ENCODE measurements at regions not wholly inside any gene's neighbourhood (a gene's known extent, or its start where the extent isn't known, plus 50 kb on each side); places are given as distances from the start of the nearest gene placed in this dataset.

- Histone ChIP-seq H3K4me1 (ENCODE audit: insufficient read depth, low read length) (no peaks in the 10 kb centered on the region), H3K79me2 (ENCODE audit: low read length) (no peaks in the 10 kb centered on the region), H3K9me3 (ENCODE audit: low read length) (no peaks in the 10 kb centered on the region), H3F3A (ENCODE audit: low read length, unreplicated experiment) (no peaks in the 10 kb centered on the region), H3K36me3 (ENCODE audit: low read depth, low read length) (no peaks in the 10 kb centered on the region), H3K4me3 (ENCODE audit: low read length) (no peak overlapping the region), H2AFZ (ENCODE audit: low read length) (no peak overlapping the region), H3K9me2 (replicated peaks; ENCODE audit: low read length) (no peaks in the 10 kb centered on the region), H3K9ac (ENCODE audit: low read length) (no peak overlapping the region), H3K27ac (ENCODE audit: low read length) (no peak overlapping the region), H4K20me1 (ENCODE audit: low read length) (no peaks in the 10 kb centered on the region), H3K4me2 (ENCODE audit: low read length) (no peak overlapping the region), H3K27me3 (ENCODE audit: low read length) (no peaks in the 10 kb centered on the region)
- TF ChIP-seq EZH2phosphoT487 (IDR thresholded peaks at IDR 0.05; ENCODE audit: borderline replicate concordance, low read length), result no peak
- CTCF ChIA-PET, result no interaction called here
- no peak for ATAC-seq
- no TSS peak for BruUV-seq (replicated peaks)
- POLR2A ChIA-PET (ENCODE audit: unreplicated experiment), result no interaction called here
- DNase-seq, result no peak
- intact Hi-C loops (cut with micrococcal nuclease), result no loop called here
These were observed 500.4 kb downstream of the ZBBX start for GRCh38 chr3:166879661-166880060.

- no peaks in the 10 kb centered on the region for H3F3A ChIP-seq (ENCODE audit: low read length, unreplicated experiment)
- no peak overlapping the region for H3K9ac ChIP-seq (ENCODE audit: low read length)
- no peak overlapping the region for H3K4me3 ChIP-seq (ENCODE audit: low read length)
- CTCF ChIA-PET, result no interaction called here
- no peak overlapping the region for H3K27ac ChIP-seq (ENCODE audit: low read length)
- H3K4me2 ChIP-seq (ENCODE audit: low read length), result no peak overlapping the region
- no peaks in the 10 kb centered on the region for H4K20me1 ChIP-seq (ENCODE audit: low read length)
- no TSS peak for BruUV-seq (replicated peaks)
- no peak for DNase-seq
- no peaks in the 10 kb centered on the region for H3K4me1 ChIP-seq (ENCODE audit: insufficient read depth, low read length)
- intact Hi-C loops (cut with micrococcal nuclease), result no loop called here
- no peaks in the 10 kb centered on the region for H3K36me3 ChIP-seq (ENCODE audit: low read depth, low read length)
- POLR2A ChIA-PET (ENCODE audit: unreplicated experiment), result no interaction called here
- H3K79me2 ChIP-seq (ENCODE audit: low read length), result no peaks in the 10 kb centered on the region
- no peaks in the 10 kb centered on the region for H3K9me3 ChIP-seq (ENCODE audit: low read length)
- no peak for TF ChIP-seq CTCF (conservative IDR thresholded peaks at IDR 0.05; ENCODE audit: low read depth, low read length)
- TF ChIP-seq EZH2 (IDR thresholded peaks at IDR 0.05; ENCODE audit: low read length, unreplicated experiment), result no peak
- no peak for TF ChIP-seq EZH2phosphoT487 (IDR thresholded peaks at IDR 0.05; ENCODE audit: borderline replicate concordance, low read length)
- H2AFZ ChIP-seq (ENCODE audit: low read length), result no peak overlapping the region
- H3K27me3 ChIP-seq (ENCODE audit: low read length), result no peaks in the 10 kb centered on the region
- ATAC-seq, result no peak
- H3K9me2 ChIP-seq (replicated peaks; ENCODE audit: low read length), result no peaks in the 10 kb centered on the region
These were observed 502.1 kb downstream of the ZBBX start for GRCh38 chr3:166877971-166878370.

GRCh38 chr3:166864473-166865467 lies 515.3 kb downstream of the ZBBX start:
- H4K20me1 ChIP-seq (ENCODE audit: low read length), result no peaks in the 10 kb centered on the region
- DNase-seq (no peak), ATAC-seq (no peak)
- no peaks in the 10 kb centered on the region for H3K4me1 ChIP-seq (ENCODE audit: insufficient read depth, low read length)
- intact Hi-C loops (cut with micrococcal nuclease), result no loop called here
- no peak overlapping the region for H3K9ac ChIP-seq (ENCODE audit: low read length)
- no peak overlapping the region for H2AFZ ChIP-seq (ENCODE audit: low read length)
- BruUV-seq (replicated peaks), result no TSS peak
- no peaks in the 10 kb centered on the region for H3K36me3 ChIP-seq (ENCODE audit: low read depth, low read length)
- no peak overlapping the region for H3K4me2 ChIP-seq (ENCODE audit: low read length)
- H3K79me2 ChIP-seq (ENCODE audit: low read length), result no peaks in the 10 kb centered on the region
- ChIA-PET POLR2A (ENCODE audit: unreplicated experiment) (no interaction called here), CTCF (no interaction called here)
- no peak overlapping the region for H3K27ac ChIP-seq (ENCODE audit: low read length)
- no peak overlapping the region for H3K4me3 ChIP-seq (ENCODE audit: low read length)
- H3F3A ChIP-seq (ENCODE audit: low read length, unreplicated experiment), result no peaks in the 10 kb centered on the region
- H3K27me3 ChIP-seq (ENCODE audit: low read length), result no peaks in the 10 kb centered on the region
- TF ChIP-seq EZH2phosphoT487 (IDR thresholded peaks at IDR 0.05; ENCODE audit: borderline replicate concordance, low read length) (no peak), CTCF (conservative IDR thresholded peaks at IDR 0.05; ENCODE audit: low read depth, low read length) (no peak)
- H3K9me3 ChIP-seq (ENCODE audit: low read length), result no peaks in the 10 kb centered on the region
- H3K9me2 ChIP-seq (replicated peaks; ENCODE audit: low read length), result no peaks in the 10 kb centered on the region
